HG03378 (cell line): ENCODE measurements at regions not wholly inside any gene's neighbourhood (a gene's known extent, or its start where the extent isn't known, plus 50 kb on each side); places are given as distances from the start of the nearest gene placed in this dataset.

Experiments
- ATAC-seq: cut with Tn5 transposase; IDR thresholded peaks from one replicate; pipeline ENCODE4 v1.9.1; 2021; ENCODE audit warnings: mild to moderate bottlenecking, moderate library complexity; ENCODE audit not compliant: unreplicated experiment

- no peak for ATAC-seq
Observed at GRCh38 chr1:34328281-34328799, 151.6 kb downstream of the C1orf94 start.

GRCh38 chr1:34330061-34330460, 153.4 kb downstream of the C1orf94 start:
- no peak for ATAC-seq

DNA sequence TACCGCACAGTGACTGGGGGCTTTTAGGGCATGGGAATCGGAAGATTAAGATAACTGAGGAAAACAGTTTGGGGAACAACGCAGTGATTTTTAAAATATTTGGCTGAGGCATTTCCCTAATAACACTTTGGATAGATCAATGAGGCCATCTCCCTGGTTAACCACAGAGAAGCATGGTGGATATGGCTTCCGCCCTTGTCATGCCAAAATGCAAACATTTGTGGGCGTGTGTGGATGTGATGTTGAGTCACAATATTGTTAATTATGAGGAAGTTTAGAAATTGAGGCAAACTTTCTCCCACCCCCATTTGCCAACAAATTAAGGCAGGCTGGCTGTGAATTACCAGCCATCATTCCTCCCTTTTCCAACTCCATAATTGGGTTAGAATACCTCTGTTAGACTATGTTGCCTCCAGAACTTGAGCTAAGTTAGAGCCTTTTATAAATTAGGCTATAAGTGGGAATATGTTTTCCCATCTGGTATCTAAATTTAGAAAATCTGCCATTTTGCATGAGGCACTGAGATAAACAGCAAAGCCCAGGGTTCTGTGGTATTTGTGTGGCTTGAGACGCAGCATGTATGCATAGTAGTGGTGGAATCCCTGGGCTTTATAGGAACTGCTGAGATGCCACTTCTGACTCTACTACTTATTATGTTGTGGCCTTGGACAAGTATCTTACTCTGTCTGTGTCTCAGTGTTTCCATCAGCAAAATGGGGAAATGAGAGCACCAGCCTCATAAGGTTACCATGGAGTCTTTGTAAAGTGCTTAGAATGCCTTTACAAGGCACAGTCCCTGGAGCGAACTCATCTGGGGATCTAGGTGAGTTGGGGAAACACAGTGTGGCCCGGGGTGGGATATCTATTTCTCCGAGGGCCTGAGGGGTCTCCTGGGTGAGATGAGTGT, 154.6 kb downstream of the C1orf94 start:
- no peak for ATAC-seq

DNA sequence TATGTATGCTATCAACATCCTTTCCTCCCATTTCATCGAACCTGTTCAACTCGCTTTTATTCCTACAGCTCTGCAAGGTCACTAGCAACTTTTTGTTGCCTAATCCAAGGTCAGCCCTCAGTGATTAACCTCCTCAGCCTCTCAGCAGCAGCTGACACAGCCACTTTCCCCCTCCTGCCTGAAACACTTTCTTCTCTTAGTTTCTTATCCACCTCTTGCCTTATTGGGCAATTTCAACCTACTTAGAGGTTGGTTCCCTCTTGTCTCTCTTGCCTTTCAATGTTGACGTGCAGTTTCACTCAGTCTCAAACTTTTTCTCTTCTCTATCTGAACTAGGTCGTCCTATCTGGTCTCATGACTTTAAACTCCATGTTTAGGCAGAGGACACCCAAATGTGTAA, 156.3 kb downstream of the C1orf94 start:
- no peak for ATAC-seq

GRCh38 chr1:34338871-34339270, 162.2 kb downstream of the C1orf94 start:
- no peak for ATAC-seq

- ATAC-seq: no peak
Observed at GRCh38 chr1:34341896-34342295, 165.2 kb downstream of the C1orf94 start.

DNA sequence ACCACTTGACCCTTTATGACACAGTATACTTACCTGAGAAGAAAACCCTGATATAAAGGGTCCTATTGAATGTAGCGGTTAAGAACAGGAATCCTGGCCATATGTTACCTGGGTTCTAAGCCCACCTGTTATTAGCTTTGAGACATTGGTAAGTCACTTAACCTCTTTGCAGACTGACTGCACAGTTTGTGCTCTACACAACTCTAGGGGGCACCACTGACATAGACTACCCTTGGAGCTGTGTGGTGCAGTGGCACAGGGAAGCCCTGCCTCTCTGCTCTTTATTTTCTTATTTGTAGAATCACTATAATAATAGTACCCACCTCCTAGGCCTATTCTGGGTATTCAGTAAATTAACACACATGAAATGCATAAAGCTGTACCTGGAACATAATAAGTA, 165.6 kb downstream of the C1orf94 start:
- no peak for ATAC-seq

DNA sequence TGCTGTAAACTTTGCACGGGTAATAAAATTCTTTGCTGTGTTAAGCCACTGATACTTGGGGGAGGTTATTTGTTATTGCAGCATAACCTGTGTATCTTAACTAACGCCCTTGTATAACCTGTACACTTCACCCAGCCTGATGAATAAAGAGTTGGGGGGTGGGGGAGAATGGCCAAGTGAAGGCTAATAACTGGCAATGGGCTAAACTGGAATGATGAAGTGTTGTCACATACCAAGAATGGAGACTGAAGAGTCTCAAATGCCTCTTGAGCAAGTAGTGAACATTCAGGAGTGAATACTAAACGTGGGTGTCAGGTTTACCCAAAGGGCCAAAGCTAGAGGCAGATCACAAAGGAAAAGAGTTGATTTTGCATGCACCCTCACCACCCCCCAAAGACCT, 169.4 kb downstream of the C1orf94 start:
- ATAC-seq: no peak

DNA sequence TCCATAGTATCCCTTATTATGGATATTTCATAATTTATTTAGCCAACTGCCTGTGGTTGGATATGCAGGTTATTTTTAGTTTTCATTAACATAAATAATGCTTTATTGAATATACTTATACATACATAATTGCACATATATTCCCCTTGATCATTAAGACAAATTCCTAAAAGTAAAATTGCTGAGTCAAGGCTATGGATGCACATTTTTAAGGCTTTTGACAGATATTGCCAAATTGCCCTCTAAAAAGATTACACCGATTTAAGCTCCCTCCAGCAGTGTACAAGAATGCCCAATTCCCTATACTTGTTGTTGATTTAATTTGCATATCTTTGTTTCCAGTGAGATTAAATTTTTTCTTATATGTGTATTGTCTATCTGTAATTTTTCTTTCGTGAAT, 176.7 kb downstream of the C1orf94 start:
- ATAC-seq: no peak

DNA sequence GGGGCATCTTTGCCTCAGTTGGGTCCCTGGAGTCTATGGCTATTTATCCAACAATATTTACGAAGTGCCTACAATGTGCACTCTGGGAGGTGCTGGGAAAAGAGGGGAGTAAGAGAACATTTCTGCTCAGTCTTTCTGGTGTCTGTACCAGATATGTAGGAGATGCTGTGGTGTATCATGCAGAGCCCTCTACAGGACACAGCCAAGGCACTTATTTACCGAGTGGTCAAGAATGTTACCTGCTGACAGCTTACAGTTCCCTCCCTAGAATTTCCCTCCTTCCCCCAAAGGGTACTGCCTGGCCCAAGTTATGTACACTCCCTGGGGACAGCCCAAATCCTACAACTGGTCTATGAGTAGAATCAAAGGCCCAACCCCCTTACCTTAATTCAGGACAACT, 177.7 kb downstream of the C1orf94 start:
- ATAC-seq: no peak

- ATAC-seq: no peak
Observed at GRCh38 chr1:34356853-34357252, 180.1 kb downstream of the C1orf94 start.

- ATAC-seq: no peak
Observed at GRCh38 chr1:34358636-34359035, 181.9 kb downstream of the C1orf94 start.

DNA sequence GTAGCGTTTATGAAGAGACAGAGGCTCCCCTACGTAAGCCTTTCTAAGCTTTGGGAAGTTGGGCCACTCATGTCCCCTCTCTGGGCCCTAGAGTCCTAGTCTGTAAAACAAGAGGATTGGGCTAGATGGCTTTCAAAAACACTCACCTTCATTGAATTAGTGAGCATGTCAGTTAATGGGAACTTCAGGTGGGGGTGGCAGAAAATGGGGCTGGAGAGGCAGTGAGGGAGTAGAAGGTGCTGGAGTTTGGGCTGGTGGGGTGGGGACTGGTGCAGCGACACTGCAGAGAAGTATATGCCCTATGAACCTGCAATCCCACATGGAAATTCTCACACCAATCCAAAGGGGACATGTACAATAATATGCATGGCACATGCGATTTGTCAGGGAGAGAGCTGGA, 182.7 kb downstream of the C1orf94 start:
- no peak for ATAC-seq

DNA sequence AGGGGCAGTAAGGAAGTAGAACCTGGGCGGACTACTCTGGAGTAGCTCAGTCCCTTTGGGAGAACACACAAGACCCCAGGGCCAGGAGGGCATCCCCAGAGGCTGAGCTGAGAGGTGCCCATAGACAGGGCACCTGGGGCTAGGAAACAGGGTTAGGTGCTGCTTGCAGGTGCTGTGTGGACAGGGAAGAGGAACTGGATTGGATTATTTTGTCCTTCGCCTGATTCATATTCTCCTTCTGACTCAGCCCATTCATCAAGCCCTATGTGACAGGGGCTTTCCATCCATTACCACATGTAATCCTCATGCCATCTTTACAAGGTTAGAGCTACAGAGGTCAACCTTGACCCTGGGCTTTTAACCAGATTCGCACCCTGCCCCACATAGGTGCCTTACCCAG, 183.9 kb downstream of the C1orf94 start:
- ATAC-seq: no peak

DNA sequence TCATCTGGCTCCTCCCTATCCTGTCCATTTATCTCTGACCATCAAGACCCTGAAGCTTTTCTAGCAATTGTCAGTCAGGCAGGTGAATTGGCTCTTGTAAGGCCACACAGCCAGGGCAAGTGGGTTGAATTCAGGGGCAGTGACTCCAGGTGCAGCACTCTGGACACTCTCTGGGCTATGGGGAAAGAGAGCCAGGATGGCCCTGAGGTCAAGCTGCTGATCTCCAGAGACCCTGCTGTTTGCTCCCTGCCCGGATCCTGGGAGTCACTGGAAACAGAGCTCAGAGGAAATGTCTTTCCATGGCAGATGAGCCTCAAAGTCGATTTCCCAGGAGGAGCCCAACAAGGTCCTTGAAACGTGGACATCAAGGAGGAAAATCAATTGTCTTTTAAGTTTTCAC, 184.4 kb downstream of the C1orf94 start:
- ATAC-seq: no peak

DNA sequence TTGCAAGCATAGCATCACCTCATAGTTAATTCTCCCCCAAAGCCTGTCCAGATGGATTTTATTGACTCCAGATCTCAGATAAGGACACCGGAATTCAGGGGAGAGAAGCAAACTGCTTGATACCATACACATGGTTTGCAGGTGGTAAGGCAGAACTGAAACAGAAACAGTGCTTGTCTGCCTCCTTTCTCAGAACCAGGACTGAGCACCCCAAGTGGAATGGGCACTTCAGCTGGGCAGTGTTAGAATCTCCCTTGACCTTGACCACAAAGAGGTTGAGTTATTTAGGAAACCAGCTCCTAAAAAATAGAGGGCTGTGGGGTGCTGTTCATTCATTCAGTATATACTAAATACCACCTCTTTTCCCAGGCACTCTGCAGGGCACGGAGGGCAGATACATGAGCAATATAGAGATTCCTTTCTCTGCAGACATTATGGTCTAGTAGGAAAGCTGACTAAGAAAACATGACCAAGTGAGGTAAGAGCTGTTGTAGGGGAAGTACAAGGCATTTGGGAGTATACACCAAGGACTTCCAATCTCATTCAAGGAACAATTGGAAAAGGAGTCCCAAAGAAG, 185.2 kb downstream of the C1orf94 start:
- no peak for ATAC-seq

GRCh38 chr1:34362949-34363348, 186.2 kb downstream of the C1orf94 start:
- no peak for ATAC-seq

DNA sequence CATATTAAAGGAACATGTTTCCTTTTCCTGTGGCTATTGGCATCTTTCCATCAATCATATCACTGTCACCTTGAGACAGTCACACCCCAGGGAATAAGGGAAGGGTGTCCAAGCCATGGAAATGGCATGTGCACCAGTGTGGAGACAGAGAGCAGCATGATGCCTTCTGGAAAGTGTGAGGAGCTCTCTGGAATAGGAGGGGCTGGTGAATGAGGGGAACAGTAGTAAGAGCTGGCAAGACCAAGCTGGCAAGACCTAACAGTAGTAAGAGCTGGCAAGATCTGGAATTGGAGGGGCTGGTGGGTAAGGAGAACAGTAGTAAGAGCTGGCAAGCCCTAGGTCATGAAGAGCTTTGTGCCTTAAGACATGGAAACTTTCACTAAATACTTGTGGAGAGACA, 186.7 kb downstream of the C1orf94 start:
- ATAC-seq: no peak

DNA sequence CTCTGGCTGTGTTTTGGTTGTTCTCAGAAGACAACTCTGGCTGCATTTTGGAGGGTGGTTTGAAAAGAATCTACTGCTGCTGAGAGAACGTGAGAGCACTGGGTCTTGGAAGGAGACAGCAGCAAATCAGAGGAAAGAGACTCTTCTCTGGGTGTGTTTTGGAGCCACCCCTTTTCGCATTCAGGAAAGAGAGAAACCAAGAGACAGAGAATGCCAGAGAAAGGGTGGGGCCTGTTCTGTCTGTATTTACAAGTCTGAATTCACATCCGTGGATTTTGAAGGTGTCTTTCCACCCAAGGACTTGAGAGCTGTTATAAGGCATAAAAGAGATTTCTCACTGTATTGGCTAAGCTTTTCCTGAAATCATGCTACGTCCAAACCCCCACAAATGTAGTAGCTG, 187.2 kb downstream of the C1orf94 start:
- no peak for ATAC-seq

- no peak for ATAC-seq
Observed at GRCh38 chr1:34364376-34364775, 187.7 kb downstream of the C1orf94 start.

DNA sequence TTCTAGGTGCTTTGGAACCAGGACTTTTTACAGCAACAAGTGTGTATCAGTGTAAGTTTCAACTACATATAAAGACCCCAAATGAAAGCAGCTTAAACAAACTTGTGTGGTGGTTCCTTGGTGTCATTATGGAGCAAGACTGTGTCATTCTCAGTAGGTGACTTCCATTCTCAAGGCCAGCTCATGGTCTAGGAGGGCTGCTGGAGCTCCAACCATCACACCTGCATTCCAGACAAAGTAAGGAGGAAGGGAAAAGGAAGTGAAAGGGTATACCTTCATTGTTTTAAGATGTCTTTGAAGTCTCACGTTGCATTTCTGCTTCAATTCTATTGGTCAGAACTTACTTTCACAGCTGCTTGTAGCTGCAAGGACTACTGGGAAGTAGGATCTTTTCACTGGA, 188.6 kb downstream of the C1orf94 start:
- ATAC-seq: no peak

DNA sequence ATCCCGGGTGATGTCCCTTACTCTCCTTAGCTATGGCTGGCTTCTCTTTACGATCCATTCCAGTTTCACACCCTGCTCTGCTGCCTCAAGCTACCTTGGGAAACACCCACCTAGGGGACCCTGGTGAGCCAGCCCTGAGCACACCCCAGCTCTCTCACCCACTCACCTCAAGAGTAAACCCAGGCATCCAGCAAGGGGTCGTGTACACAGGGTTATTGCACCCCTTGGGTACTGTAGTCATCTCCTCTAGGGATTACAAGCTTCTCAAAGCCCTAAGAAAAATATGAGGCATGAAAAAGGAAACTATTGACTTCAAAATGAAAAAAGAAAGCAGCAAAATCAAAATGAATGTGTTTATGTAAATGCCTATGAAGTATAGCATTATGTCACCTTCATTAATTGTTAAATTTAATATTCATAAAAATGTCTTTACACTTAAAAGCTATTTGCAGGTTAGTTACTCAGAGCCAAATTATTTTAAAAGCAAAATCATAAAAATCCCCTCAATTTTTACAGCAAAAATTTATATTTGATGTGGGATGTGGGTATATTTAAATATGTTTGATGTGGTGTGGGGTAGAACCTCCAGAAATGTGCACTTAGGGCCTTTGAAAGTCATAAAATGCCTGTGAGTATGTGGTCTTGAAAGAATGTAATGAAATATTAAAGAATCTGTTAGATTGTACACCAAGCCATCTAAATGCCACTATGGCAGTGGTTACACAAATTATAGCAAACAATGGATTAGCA, 190.3 kb downstream of the C1orf94 start:
- no peak for ATAC-seq
